Fibroblast of the aortic adventitia (primary cell): ENCODE measurements at regions not wholly inside any gene's neighbourhood (a gene's known extent, or its start where the extent isn't known, plus 50 kb on each side); places are given as distances from the start of the nearest gene placed in this dataset.

Experiments
- DNase-seq: peaks from one replicate; pipeline ENCODE4 v3.0.0-alpha.2; 2010; ENCODE audit warnings: low read depth
- H3K4me3 ChIP-seq: 2 replicates; pipeline ENCODE4 v1.5.1; 2011; ENCODE audit warnings: low read depth, mild to moderate bottlenecking, control low read depth, low read length, moderate library complexity
- TF ChIP-seq, protein P1 (sequence below): IDR thresholded peaks from 2 replicates; pipeline ENCODE4 v1.5.1; 2011; ENCODE audit warnings: mild to moderate bottlenecking, low read length, control low read depth, inconsistent platforms; ENCODE audit not compliant: insufficient read depth

DNA sequence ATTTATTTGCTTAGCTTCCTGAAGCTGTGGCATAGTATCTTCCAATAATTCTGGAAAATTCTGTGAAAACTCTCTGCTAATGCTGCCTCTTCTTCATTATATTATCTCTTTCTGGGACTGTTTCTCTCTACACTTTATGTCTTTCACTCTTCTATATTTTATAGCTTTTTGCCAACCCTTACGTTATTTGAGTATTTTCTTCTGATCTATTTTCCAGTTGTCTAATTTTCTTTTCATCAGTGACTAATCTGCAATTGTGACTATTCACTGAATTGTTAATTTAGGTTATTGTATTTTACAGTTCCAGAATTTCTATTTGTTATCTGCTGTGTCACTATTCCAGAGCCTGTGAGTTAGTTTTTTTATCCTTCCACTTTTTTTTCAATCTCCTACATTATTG is 273.4 kb upstream of the PHYHIPL start:
- no peak overlapping the region for H3K4me3 ChIP-seq
- TF ChIP-seq, protein P1, sequence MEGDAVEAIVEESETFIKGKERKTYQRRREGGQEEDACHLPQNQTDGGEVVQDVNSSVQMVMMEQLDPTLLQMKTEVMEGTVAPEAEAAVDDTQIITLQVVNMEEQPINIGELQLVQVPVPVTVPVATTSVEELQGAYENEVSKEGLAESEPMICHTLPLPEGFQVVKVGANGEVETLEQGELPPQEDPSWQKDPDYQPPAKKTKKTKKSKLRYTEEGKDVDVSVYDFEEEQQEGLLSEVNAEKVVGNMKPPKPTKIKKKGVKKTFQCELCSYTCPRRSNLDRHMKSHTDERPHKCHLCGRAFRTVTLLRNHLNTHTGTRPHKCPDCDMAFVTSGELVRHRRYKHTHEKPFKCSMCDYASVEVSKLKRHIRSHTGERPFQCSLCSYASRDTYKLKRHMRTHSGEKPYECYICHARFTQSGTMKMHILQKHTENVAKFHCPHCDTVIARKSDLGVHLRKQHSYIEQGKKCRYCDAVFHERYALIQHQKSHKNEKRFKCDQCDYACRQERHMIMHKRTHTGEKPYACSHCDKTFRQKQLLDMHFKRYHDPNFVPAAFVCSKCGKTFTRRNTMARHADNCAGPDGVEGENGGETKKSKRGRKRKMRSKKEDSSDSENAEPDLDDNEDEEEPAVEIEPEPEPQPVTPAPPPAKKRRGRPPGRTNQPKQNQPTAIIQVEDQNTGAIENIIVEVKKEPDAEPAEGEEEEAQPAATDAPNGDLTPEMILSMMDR, result no peak
- no peak for DNase-seq

DNA sequence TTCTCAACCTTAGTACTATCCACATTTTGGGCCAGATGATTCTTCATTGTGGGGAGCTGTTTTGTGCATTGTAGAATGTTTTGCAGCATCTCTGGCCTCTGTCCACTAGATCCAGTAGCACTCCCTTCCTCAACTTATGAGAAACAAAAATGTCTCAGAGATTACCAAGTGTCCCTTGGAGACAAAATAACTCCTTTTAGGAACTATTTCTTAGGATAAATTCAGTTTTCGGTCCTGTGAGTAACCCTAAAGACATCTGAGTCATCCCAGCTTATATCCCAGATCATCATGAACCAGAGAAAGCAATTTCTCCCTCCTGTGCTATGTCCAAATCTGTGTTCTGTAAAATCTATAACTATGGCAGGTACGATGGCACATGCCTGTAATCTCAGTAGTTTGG is 266.6 kb upstream of the PHYHIPL start:
- TF ChIP-seq, protein P1, result no peak

DNA sequence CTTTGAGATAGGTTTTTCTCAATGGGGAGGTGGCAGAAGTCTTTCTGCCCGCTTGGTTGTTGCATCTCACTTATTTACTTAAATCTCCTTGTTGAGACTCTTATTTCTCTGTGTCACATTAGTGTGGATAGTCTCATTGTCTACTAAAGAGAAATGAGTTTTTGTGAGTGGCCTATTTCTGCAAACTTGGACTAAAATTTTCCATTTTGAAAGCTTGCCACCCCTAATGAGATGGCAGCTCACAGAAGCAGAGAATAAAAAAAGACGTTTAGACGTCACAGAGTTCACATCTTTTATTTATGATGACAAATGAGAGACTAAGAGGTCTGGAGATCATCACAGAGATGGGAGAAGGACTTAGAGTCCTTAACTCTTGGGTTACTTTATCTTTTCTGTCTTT is 262.7 kb upstream of the PHYHIPL start:
- DNase-seq, result no peak
- TF ChIP-seq, protein P1, result no peak
- no peak overlapping the region for H3K4me3 ChIP-seq

More for the DNA sequence above, 266.6 kb upstream of the PHYHIPL start:
- DNase-seq, result no peak
- H3K4me3 ChIP-seq, result no peak overlapping the region

DNA sequence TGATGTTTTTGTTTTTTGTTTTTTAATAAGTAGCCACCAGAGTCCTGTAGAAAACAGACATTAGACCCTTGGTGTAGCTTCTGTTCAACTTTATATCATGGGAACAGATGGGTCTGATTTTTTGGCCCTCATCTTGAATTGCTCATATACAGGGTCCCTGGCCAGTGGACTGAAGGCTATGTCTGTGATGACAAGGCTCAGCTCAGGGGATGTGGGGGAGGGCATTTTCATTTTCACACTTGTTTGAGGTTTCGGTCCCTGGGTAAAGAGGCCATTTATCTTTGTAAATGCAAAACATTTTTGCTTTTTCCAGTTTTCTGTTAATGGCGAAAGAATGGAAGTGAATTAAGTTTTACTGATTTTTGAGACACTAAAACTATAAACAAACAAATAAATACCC is 257.6 kb upstream of the PHYHIPL start:
- no peak overlapping the region for H3K4me3 ChIP-seq
- no peak for DNase-seq
- TF ChIP-seq, protein P1, result no peak

DNA sequence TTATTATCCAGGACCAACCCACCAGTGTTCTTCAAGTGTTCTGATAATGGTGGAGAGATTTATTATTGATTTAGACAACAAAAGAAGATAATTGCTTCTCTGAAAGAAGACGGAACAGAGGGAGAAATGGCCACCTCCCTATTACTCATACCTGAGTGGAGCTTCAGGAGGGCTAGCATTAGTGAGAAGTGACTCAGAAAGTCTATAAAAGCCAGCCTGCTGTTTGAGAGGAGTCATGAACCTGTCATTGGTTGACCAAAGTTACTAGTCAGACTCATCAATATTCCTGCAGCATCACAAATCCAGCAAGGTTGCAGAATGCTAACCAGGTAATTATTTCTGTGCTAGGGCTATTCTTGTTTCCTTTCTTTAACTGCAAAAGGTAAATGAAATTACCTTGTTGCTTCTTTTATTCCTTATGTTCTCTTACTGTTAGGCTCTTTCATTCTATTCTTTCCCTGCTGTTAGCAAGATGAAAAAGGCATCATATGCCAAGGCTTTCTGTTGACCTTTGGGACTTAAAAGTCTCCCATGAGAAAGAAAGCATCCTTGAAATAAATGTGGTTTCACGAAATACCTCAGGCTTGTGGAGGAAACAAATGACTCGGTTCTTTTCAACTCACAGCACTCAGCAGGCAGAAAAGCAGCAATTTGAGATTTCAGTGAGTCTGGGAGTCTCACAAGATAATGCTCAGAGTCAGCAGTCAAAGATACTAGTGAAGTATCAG is 256.4 kb upstream of the PHYHIPL start:
- TF ChIP-seq, protein P1, result no peak
- peak; percentile 78 for DNase-seq
- no peak overlapping the region for H3K4me3 ChIP-seq

DNA sequence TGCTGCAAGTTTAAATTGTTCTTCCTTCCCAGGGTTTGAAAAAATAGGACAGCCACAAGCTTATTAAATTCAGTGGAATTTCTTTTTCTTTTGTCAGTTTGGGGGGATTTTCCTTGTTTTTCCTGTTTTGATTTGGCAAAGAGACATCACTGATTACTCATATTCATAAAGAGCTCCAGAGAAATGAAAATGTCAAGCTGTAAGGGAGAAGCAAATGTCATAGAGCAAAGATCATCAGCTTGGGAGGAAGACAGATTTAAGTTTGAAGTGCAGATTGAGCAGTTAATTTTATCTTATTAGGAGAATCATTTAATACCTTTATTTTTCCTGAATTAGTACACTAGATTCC is 255.8 kb upstream of the PHYHIPL start:
- TF ChIP-seq, protein P1, result no peak
- no peak for DNase-seq
- H3K4me3 ChIP-seq, result no peak overlapping the region

DNA sequence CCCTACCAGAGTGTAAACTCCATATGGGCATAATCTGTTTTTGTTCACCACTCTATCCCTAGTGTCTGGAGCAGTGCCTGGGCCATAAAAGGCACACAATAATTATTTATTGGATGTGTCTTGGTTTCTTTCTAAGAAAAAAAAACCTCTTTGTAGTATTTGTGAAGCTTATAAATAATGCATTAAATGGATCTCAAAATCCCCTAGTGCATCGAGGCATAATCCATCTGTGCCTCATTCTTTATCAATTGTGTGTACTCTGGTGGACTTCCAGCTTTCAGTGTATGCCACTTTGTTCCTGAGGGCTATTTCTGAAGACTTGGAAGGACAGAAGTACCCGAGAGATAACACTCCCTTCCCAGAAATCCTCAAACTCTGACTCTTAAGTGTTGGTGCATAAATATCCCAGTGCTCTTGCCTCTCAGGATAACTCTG is 255.0 kb upstream of the PHYHIPL start:
- DNase-seq, result no peak
- H3K4me3 ChIP-seq, result no peak overlapping the region
- TF ChIP-seq, protein P1, result no peak
